Dermis microvascular lymphatic vessel endothelial cell (primary cell): ENCODE measurements at regions not wholly inside any gene's neighbourhood (a gene's known extent, or its start where the extent isn't known, plus 50 kb on each side); places are given as distances from the start of the nearest gene placed in this dataset.

Source experiments
- DNase-seq, 2 donors: peaks; one replicate each; pipeline versions ENCODE4 v3.0.0 to v3.0.0-alpha.2; 2010; ENCODE audit warnings: low read depth in 2 of 2

GRCh38 chr11:113581713-113582112, 106.5 kb upstream of the DRD2 start:
- DNase-seq: no peak

- DNase-seq: no peak
Observed at GRCh38 chr11:113579292-113579940, 104.2 kb upstream of the DRD2 start.

- DNase-seq: no peak
Observed at GRCh38 chr11:113578715-113579250, 103.6 kb upstream of the DRD2 start.

GRCh38 chr11:113578033-113578380, 102.8 kb upstream of the DRD2 start:
- DNase-seq: no peak

- DNase-seq: no peak
Observed at GRCh38 chr11:113577356-113578032, 102.3 kb upstream of the DRD2 start.

- DNase-seq: no peak
Observed at GRCh38 chr11:113574586-113574985, 99.4 kb upstream of the DRD2 start.

- no peak for DNase-seq
Observed at GRCh38 chr11:113574171-113574570, 99.0 kb upstream of the DRD2 start.

- no peak for DNase-seq
Observed at GRCh38 chr11:113572136-113572735, 97.0 kb upstream of the DRD2 start.

- DNase-seq: no peak
Observed at GRCh38 chr11:113571531-113571930, 96.3 kb upstream of the DRD2 start.

GRCh38 chr11:113570906-113571305, 95.7 kb upstream of the DRD2 start:
- no peak for DNase-seq

GRCh38 chr11:113569391-113569790, 94.2 kb upstream of the DRD2 start:
- DNase-seq: no peak

- no peak for DNase-seq
Observed at GRCh38 chr11:113568566-113568965, 93.4 kb upstream of the DRD2 start.

GRCh38 chr11:113567867-113568544, 92.8 kb upstream of the DRD2 start:
- DNase-seq: no peak

- DNase-seq: no peak
Observed at GRCh38 chr11:113567097-113567496, 91.9 kb upstream of the DRD2 start.

- DNase-seq: no peak
Observed at GRCh38 chr11:113564527-113565130, 89.4 kb upstream of the DRD2 start.

- no peak for DNase-seq
Observed at GRCh38 chr11:113563766-113564526, 88.7 kb upstream of the DRD2 start.

GRCh38 chr11:113562981-113563461, 87.8 kb upstream of the DRD2 start:
- DNase-seq: no peak

- DNase-seq: no peak
Observed at GRCh38 chr11:113562576-113562975, 87.4 kb upstream of the DRD2 start.

- no peak for DNase-seq
Observed at GRCh38 chr11:113557926-113558325, 82.7 kb upstream of the DRD2 start.

- no peak for DNase-seq
Observed at GRCh38 chr11:113556036-113556435, 80.8 kb upstream of the DRD2 start.

- DNase-seq: no peak
Observed at GRCh38 chr11:113555071-113555619, 79.9 kb upstream of the DRD2 start.
